Smooth muscle cell (in vitro differentiated cells): ENCODE measurements at regions not wholly inside any gene's neighbourhood (a gene's known extent, or its start where the extent isn't known, plus 50 kb on each side); places are given as distances from the start of the nearest gene placed in this dataset.

Experiments
- DNase-seq: peaks from one replicate; lab custom pipeline; 2025; ENCODE audit not compliant: unreplicated experiment; lab: John Stamatoyannopoulos, UW
- H2AFZ ChIP-seq: fragments of 200-600 bp; sonication (generic); 2 replicates; pipeline ENCODE4 v1.6.0; 2016; ENCODE audit warnings: antibody characterized with exemption, low read depth, mild to moderate bottlenecking
- H3F3A ChIP-seq: fragments of 200-600 bp; sonication (generic); 2 replicates; pipeline ENCODE4 v1.6.0; 2017; ENCODE audit warnings: antibody characterized with exemption, low read depth
- H3K27ac ChIP-seq: fragments of 200-600 bp; sonication (generic); 2 replicates; pipeline ENCODE4 v1.5.1; 2016; ENCODE audit warnings: low read depth, mild to moderate bottlenecking
- H3K27me3 ChIP-seq: fragments of 200-600 bp; sonication (generic); 2 replicates; pipeline ENCODE4 v1.6.1; 2016; ENCODE audit warnings: low read depth, mild to moderate bottlenecking
- H3K36me3 ChIP-seq: fragments of 200-600 bp; sonication (generic); 2 replicates; pipeline ENCODE4 v1.5.1; 2016; ENCODE audit warnings: low read depth
- H3K4me1 ChIP-seq: fragments of 200-600 bp; sonication (generic); 2 replicates; pipeline ENCODE4 v1.5.1; 2016; ENCODE audit warnings: low read depth
- H3K4me2 ChIP-seq: fragments of 200-600 bp; sonication (generic); 2 replicates; pipeline ENCODE4 v1.6.0; 2016; ENCODE audit warnings: mild to moderate bottlenecking
- H3K4me3 ChIP-seq: fragments of 200-600 bp; sonication (generic); 2 replicates; pipeline ENCODE4 v1.5.1; 2016; ENCODE audit warnings: mild to moderate bottlenecking
- H3K79me2 ChIP-seq: fragments of 200-600 bp; sonication (generic); 2 replicates; pipeline ENCODE4 v1.6.0; 2016; ENCODE audit warnings: low read depth, mild to moderate bottlenecking
- H3K9ac ChIP-seq: fragments of 200-600 bp; sonication (generic); 2 replicates; pipeline ENCODE4 v1.6.0; 2016; ENCODE audit warnings: low read depth
- H3K9me3 ChIP-seq: fragments of 200-600 bp; sonication (generic); replicated peaks from 2 replicates; pipeline ENCODE4 v1.5.1; 2016; ENCODE audit warnings: low read depth
- H4K20me1 ChIP-seq: fragments of 200-600 bp; sonication (generic); 2 replicates; pipeline ENCODE4 v1.6.0; 2016; ENCODE audit warnings: low read depth
- CTCF ChIP-seq: fragments of 200-600 bp; sonication (generic); IDR thresholded peaks from 2 replicates; pipeline ENCODE4 v1.5.1; 2017; ENCODE audit warnings: borderline replicate concordance, mild to moderate bottlenecking, antibody characterized with exemption; ENCODE audit not compliant: insufficient read depth, poor library complexity, severe bottlenecking
- WGBS: methylation state at CpG from one replicate; pipeline ENCODE4 v1.1.7; 2016; ENCODE audit warnings: low lambda C conversion rate; 5-methylcytosine and 5-hydroxymethylcytosine counted together

- no peak overlapping the region for H3K4me3 ChIP-seq
- no peaks in the 10 kb centered on the region for H3K79me2 ChIP-seq
- DNase-seq: no peak
- H3K9ac ChIP-seq: no peak overlapping the region
- H3K4me2 ChIP-seq: no peak overlapping the region
- no peaks in the 10 kb centered on the region for H3F3A ChIP-seq
- no peaks in the 10 kb centered on the region for H3K4me1 ChIP-seq
- H3K9me3 ChIP-seq: no peaks in the 10 kb centered on the region
- no peak overlapping the region for H3K27ac ChIP-seq
- H4K20me1 ChIP-seq: no peaks in the 10 kb centered on the region
- H3K36me3 ChIP-seq: no peaks in the 10 kb centered on the region
- no peaks in the 10 kb centered on the region for H3K27me3 ChIP-seq
- no peak overlapping the region for H2AFZ ChIP-seq
- TF ChIP-seq CTCF: no peak
Observed at GRCh38 chr9:115492869-115493268, 374.9 kb upstream of the TNC start.

GRCh38 chr9:115494393-115494792 lies 376.4 kb upstream of the TNC start:
- Histone ChIP-seq H3K4me3 (no peak overlapping the region), H3K36me3 (no peaks in the 10 kb centered on the region), H3F3A (no peaks in the 10 kb centered on the region), H3K9me3 (no peaks in the 10 kb centered on the region), H3K79me2 (no peaks in the 10 kb centered on the region), H2AFZ (no peak overlapping the region), H3K27ac (no peak overlapping the region), H3K27me3 (no peaks in the 10 kb centered on the region), H4K20me1 (no peaks in the 10 kb centered on the region), H3K4me2 (no peak overlapping the region), H3K4me1 (no peaks in the 10 kb centered on the region), H3K9ac (no peak overlapping the region)
- TF ChIP-seq CTCF: no peak
- 54% methylated on average over 1 of the region's 1 CpG for WGBS
- DNase-seq: no peak

- no peak for DNase-seq
- H4K20me1 ChIP-seq: no peaks in the 10 kb centered on the region
- no peak for TF ChIP-seq CTCF
- H3K4me1 ChIP-seq: no peaks in the 10 kb centered on the region
- no peaks in the 10 kb centered on the region for H3K9me3 ChIP-seq
- no peak overlapping the region for H3K9ac ChIP-seq
- H2AFZ ChIP-seq: no peak overlapping the region
- H3F3A ChIP-seq: no peaks in the 10 kb centered on the region
- no peak overlapping the region for H3K4me2 ChIP-seq
- no peak overlapping the region for H3K27ac ChIP-seq
- H3K79me2 ChIP-seq: no peaks in the 10 kb centered on the region
- no peaks in the 10 kb centered on the region for H3K27me3 ChIP-seq
- H3K4me3 ChIP-seq: no peak overlapping the region
- 34% methylated on average over 6 of the region's 6 CpGs for WGBS
- no peaks in the 10 kb centered on the region for H3K36me3 ChIP-seq
Observed at GRCh38 chr9:115495052-115495635, 377.2 kb upstream of the TNC start.

- Histone ChIP-seq H3K79me2 (no peaks in the 10 kb centered on the region), H3K9me3 (no peaks in the 10 kb centered on the region), H2AFZ (no peak overlapping the region), H3K36me3 (no peaks in the 10 kb centered on the region), H3K4me2 (no peak overlapping the region), H3K4me3 (no peak overlapping the region), H3K4me1 (no peaks in the 10 kb centered on the region), H3K27me3 (no peaks in the 10 kb centered on the region), H4K20me1 (no peaks in the 10 kb centered on the region), H3F3A (no peaks in the 10 kb centered on the region), H3K27ac (no peak overlapping the region), H3K9ac (no peak overlapping the region)
- TF ChIP-seq CTCF: no peak
- DNase-seq: no peak
Observed at GRCh38 chr9:115495836-115496235, 377.9 kb upstream of the TNC start.
